ENCODE measurements at regions not wholly inside any gene's neighbourhood (a gene's known extent, or its start where the extent isn't known, plus 50 kb on each side); places are given as distances from the start of the nearest gene placed in this dataset.
"Not testable (repeated sequence)": the region's sequence is repeated elsewhere in the genome, so short reads cannot be mapped to it uniquely, and the experiment has no call there.

DNA sequence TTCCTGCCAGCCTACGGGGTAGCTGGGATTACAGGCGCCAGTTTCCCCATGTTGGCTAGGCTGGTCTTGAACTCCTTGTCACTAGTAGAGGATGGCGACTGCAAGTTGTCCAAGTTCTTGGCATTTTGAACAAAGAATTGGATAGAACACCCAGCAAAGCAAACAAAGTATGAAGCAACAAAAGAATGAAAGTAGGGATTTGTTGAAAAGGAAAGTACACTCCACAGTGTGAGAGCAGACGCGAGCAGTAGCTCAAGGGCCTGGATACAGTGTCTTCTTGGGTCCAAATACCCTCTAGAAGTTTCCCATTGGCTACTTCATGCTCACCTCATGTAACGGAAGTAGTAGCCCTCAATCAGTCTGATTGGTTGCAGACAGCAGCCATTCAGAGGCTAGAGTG, 152.2 kb downstream of the CCER1 start:
- Histone ChIP-seq H3K27me3 (ENCODE audit: insufficient read depth, low read length, poor library complexity) (no peaks in the 10 kb centered on the region), H2AFZ (ENCODE audit: low read depth, low read length) (no peak overlapping the region), H3K4me3 (ENCODE audit: low read depth in 1 of 2, low read length in 2 of 2) (no peak overlapping the region), H3K9ac (ENCODE audit: low read depth, low read length) (no peak overlapping the region), H3K79me2 (ENCODE audit: insufficient read depth, low read length) (no peaks in the 10 kb centered on the region), H3K4me2 (ENCODE audit: insufficient read depth, low read length) (no peak overlapping the region), H4K20me1 (ENCODE audit: insufficient read depth, low read length) (no peaks in the 10 kb centered on the region), H3K9me3 (ENCODE audit: insufficient read depth, low read length, severe bottlenecking) (no peaks in the 10 kb centered on the region), H3K36me3 (ENCODE audit: insufficient read depth, low read length) (no peaks in the 10 kb centered on the region), H3K27ac (ENCODE audit: low read length) (no peak overlapping the region), H3K4me1 (ENCODE audit: insufficient read depth, low read length) (no peaks in the 10 kb centered on the region)
- DNase-seq (no peak), ATAC-seq (ENCODE audit: insufficient read depth, low read depth) (no peak)
- TF ChIP-seq, protein P1, sequence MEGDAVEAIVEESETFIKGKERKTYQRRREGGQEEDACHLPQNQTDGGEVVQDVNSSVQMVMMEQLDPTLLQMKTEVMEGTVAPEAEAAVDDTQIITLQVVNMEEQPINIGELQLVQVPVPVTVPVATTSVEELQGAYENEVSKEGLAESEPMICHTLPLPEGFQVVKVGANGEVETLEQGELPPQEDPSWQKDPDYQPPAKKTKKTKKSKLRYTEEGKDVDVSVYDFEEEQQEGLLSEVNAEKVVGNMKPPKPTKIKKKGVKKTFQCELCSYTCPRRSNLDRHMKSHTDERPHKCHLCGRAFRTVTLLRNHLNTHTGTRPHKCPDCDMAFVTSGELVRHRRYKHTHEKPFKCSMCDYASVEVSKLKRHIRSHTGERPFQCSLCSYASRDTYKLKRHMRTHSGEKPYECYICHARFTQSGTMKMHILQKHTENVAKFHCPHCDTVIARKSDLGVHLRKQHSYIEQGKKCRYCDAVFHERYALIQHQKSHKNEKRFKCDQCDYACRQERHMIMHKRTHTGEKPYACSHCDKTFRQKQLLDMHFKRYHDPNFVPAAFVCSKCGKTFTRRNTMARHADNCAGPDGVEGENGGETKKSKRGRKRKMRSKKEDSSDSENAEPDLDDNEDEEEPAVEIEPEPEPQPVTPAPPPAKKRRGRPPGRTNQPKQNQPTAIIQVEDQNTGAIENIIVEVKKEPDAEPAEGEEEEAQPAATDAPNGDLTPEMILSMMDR (IDR thresholded peaks at IDR 0.05; ENCODE audit: borderline replicate concordance, extremely low read depth, low read length, poor library complexity, severe bottlenecking) = no peak
- TF ChIP-seq EZH2 (IDR thresholded peaks at IDR 0.05; ENCODE audit: borderline replicate concordance, low read depth, low read length, severe bottlenecking) = no peak

DNA sequence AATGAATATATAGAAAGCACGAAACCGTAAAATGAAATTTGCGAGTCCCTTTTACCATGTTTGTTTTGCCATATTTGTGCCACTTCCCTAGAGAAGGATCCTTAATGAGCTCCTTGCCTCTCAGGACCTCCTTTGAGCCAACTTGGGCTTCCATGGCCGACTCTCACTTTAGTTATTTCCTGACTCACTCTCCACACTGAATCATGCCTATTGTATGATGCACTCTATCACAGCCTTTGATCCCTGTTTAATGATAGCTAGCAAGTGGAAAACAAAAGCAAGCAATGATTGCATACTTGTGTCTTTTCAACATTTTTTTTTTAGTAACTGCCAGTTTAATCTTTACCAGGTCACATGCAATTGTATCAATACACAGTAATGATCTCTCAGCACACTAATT, 153.2 kb downstream of the CCER1 start:
- H3K79me2 ChIP-seq (ENCODE audit: insufficient read depth, low read length) = no peaks in the 10 kb centered on the region
- TF ChIP-seq, protein P1 (IDR thresholded peaks at IDR 0.05; ENCODE audit: borderline replicate concordance, extremely low read depth, low read length, poor library complexity, severe bottlenecking) = no peak
- no peak for TF ChIP-seq EZH2 (IDR thresholded peaks at IDR 0.05; ENCODE audit: borderline replicate concordance, low read depth, low read length, severe bottlenecking)
- ATAC-seq (ENCODE audit: insufficient read depth, low read depth) = no peak
- no peak overlapping the region for H3K9ac ChIP-seq (ENCODE audit: low read depth, low read length)
- H3K4me3 ChIP-seq (ENCODE audit: low read depth in 1 of 2, low read length in 2 of 2) = no peak overlapping the region
- H3K4me1 ChIP-seq (ENCODE audit: insufficient read depth, low read length) = no peaks in the 10 kb centered on the region
- no peaks in the 10 kb centered on the region for H3K27me3 ChIP-seq (ENCODE audit: insufficient read depth, low read length, poor library complexity)
- no peak overlapping the region for H3K4me2 ChIP-seq (ENCODE audit: insufficient read depth, low read length)
- H2AFZ ChIP-seq (ENCODE audit: low read depth, low read length) = no peak overlapping the region
- no peaks in the 10 kb centered on the region for H3K36me3 ChIP-seq (ENCODE audit: insufficient read depth, low read length)
- no peaks in the 10 kb centered on the region for H4K20me1 ChIP-seq (ENCODE audit: insufficient read depth, low read length)
- H3K27ac ChIP-seq (ENCODE audit: low read length) = no peak overlapping the region
- DNase-seq = no peak
- H3K9me3 ChIP-seq (ENCODE audit: insufficient read depth, low read length, severe bottlenecking) = no peaks in the 10 kb centered on the region

DNA sequence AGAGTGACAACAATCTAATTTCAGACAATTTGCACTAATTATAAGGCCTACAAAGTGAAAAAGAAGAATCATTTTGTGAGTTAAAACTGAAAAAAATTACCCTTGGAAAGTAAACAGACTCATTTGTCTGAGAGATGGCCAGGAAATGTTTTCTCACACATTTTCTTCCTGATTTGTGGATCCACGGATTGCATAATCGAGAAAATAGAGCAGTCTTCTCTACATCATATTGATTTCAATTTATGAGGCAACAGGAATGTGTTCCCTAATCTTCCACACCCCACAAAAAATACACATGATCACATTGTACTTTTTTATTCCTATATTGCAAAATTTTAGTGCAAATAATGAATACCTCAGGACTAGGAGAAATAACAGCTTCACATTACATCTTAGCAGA, 160.8 kb downstream of the CCER1 start:
- ATAC-seq (ENCODE audit: insufficient read depth, low read depth) (no peak), DNase-seq (no peak)
- Histone ChIP-seq H3K27ac (ENCODE audit: low read length) (no peak overlapping the region), H3K27me3 (ENCODE audit: insufficient read depth, low read length, poor library complexity) (no peaks in the 10 kb centered on the region), H2AFZ (ENCODE audit: low read depth, low read length) (no peak overlapping the region), H3K4me3 (ENCODE audit: low read depth in 1 of 2, low read length in 2 of 2) (no peak overlapping the region), H3K4me1 (ENCODE audit: insufficient read depth, low read length) (no peaks in the 10 kb centered on the region), H3K4me2 (ENCODE audit: insufficient read depth, low read length) (no peak overlapping the region), H4K20me1 (ENCODE audit: insufficient read depth, low read length) (no peaks in the 10 kb centered on the region), H3K9ac (ENCODE audit: low read depth, low read length) (no peak overlapping the region), H3K36me3 (ENCODE audit: insufficient read depth, low read length) (no peaks in the 10 kb centered on the region), H3K79me2 (ENCODE audit: insufficient read depth, low read length) (no peaks in the 10 kb centered on the region), H3K9me3 (ENCODE audit: insufficient read depth, low read length, severe bottlenecking) (no peaks in the 10 kb centered on the region)
- no peak for TF ChIP-seq EZH2 (IDR thresholded peaks at IDR 0.05; ENCODE audit: borderline replicate concordance, low read depth, low read length, severe bottlenecking)
- TF ChIP-seq, protein P1 (IDR thresholded peaks at IDR 0.05; ENCODE audit: borderline replicate concordance, extremely low read depth, low read length, poor library complexity, severe bottlenecking) = no peak

DNA sequence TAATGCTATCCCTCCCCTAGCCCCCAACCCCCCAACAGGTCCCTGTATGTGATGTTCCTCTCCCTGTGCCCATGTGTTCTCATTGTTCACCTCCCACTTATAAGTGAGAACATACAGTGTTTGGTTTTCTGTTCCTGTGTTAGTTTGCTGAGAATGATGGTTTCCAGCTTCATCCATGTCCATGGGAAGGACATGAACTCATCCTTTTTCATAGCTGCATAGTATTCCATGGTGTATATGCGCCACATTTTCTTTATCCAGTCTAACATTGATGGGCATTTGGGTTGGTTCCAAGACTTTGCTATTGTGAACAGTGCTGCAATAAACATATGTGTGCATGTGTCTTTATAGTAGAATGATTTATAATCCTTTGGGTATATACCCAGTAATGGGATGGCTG, 162.3 kb downstream of the CCER1 start:
- DNase-seq; H3K27me3 ChIP-seq (ENCODE audit: insufficient read depth, low read length, poor library complexity); H3K4me2 ChIP-seq (ENCODE audit: insufficient read depth, low read length); H4K20me1 ChIP-seq (ENCODE audit: insufficient read depth, low read length); H3K36me3 ChIP-seq (ENCODE audit: insufficient read depth, low read length); H2AFZ ChIP-seq (ENCODE audit: low read depth, low read length); H3K9me3 ChIP-seq (ENCODE audit: insufficient read depth, low read length, severe bottlenecking); H3K27ac ChIP-seq (ENCODE audit: low read length); H3K79me2 ChIP-seq (ENCODE audit: insufficient read depth, low read length); H3K9ac ChIP-seq (ENCODE audit: low read depth, low read length); H3K4me1 ChIP-seq (ENCODE audit: insufficient read depth, low read length); ATAC-seq (ENCODE audit: insufficient read depth, low read depth); H3K4me3 ChIP-seq (ENCODE audit: low read depth in 1 of 2, low read length in 2 of 2): not testable (repeated sequence)
